ENCODE measurements at regions not wholly inside any gene's neighbourhood (a gene's known extent, or its start where the extent isn't known, plus 50 kb on each side); places are given as distances from the start of the nearest gene placed in this dataset.

DNA sequence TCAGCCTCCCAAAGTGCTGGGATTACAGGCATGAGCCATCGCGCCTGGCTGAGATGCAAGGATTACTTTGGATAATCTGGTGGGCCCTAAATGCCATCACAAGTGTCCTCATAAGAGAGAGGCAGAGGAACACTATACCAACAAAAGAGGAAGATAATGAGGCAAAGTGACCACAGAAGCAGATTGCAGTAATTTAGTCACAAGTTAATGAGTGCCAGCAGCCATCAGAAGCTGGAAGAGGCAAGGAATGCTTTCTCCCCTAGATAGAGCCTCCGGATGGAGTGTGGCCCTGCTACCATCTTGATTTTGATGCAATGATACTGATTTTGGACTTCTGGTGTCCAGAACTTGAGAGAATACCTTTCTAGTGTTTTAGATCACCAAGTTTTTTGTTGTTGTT lies 122.3 kb downstream of the SPATA31D1 start:
- in situ Hi-C loops (cut with MboI; ENCODE audit: low pct_unique_long_range_greater_than_20kb, low sequenced_read_pairs, unreplicated experiment): no loop called here
- TF ChIP-seq, protein P1, sequence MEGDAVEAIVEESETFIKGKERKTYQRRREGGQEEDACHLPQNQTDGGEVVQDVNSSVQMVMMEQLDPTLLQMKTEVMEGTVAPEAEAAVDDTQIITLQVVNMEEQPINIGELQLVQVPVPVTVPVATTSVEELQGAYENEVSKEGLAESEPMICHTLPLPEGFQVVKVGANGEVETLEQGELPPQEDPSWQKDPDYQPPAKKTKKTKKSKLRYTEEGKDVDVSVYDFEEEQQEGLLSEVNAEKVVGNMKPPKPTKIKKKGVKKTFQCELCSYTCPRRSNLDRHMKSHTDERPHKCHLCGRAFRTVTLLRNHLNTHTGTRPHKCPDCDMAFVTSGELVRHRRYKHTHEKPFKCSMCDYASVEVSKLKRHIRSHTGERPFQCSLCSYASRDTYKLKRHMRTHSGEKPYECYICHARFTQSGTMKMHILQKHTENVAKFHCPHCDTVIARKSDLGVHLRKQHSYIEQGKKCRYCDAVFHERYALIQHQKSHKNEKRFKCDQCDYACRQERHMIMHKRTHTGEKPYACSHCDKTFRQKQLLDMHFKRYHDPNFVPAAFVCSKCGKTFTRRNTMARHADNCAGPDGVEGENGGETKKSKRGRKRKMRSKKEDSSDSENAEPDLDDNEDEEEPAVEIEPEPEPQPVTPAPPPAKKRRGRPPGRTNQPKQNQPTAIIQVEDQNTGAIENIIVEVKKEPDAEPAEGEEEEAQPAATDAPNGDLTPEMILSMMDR (IDR thresholded peaks at IDR 0.05; ENCODE audit: extremely low read depth, insufficient read depth, missing control alignments): no peak
- no peak for DNase-seq (ENCODE audit: low spot score)

DNA sequence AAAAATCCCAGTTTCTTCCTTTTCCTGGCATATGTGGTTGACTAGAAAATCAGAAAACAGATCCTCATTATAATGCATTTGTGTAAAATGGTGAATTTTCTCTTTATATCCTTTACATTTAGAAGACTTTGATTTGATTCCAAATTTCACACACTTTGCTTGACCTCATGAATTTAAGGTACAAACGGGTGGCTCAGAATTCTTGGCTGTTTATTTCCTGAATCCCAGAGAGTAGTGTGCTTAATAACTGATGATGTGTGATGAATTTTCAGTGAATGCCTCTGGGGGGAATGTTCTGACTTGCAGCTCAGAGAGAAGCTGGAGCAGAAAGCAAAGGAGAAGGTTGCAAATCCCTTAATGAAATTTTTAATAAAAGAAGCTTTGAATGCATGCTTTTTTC lies 126.8 kb downstream of the SPATA31D1 start:
- no peak for DNase-seq (ENCODE audit: low spot score)
- in situ Hi-C loops (cut with MboI; ENCODE audit: low pct_unique_long_range_greater_than_20kb, low sequenced_read_pairs, unreplicated experiment): no loop called here
- TF ChIP-seq, protein P1 (IDR thresholded peaks at IDR 0.05; ENCODE audit: extremely low read depth, insufficient read depth, missing control alignments): no peak

DNA sequence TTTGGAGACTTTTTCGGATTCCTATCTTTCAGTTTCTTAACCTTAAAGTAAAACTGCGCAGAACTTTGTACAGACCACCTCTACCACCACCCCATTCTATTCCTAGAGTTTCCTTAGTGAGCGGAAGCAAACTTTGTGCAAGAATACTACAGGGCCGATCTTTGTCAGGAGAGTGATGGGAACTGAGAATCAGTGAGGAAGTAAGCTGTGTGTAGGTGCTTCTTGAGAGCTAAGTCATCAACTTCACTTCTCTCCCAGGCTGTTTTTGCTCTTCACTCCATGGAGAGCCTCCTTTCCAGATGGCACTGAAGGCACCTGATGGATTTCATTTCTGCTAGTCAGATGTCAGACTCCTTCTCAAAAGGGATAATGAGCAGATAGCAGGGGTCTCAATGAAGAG lies 127.3 kb downstream of the SPATA31D1 start:
- TF ChIP-seq, protein P1 (IDR thresholded peaks at IDR 0.05; ENCODE audit: extremely low read depth, insufficient read depth, missing control alignments): no peak
- in situ Hi-C loops (cut with MboI; ENCODE audit: low pct_unique_long_range_greater_than_20kb, low sequenced_read_pairs, unreplicated experiment): no loop called here
- DNase-seq (ENCODE audit: low spot score): no peak

DNA sequence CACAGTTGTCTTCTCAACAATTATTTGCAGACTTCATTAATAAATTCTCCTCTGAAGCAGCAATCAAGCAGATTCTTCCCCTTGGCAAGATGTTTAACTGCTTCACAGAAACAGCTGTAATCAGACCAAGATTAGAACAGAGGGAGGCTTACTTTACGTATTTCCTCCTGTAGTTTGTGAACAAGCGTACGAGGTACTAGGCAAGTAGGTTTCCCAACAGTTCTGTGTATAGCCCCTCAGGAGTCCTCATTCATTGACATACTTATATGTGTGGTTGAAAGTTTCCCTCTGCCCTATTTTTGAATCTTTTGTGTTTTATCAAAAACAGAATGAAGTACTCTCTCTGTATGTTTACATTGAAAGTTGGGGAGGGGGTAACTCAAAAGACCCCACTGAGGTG lies 128.0 kb downstream of the SPATA31D1 start:
- in situ Hi-C loops (cut with MboI; ENCODE audit: low pct_unique_long_range_greater_than_20kb, low sequenced_read_pairs, unreplicated experiment): no loop called here
- TF ChIP-seq, protein P1 (IDR thresholded peaks at IDR 0.05; ENCODE audit: extremely low read depth, insufficient read depth, missing control alignments): no peak
- DNase-seq (ENCODE audit: low spot score): no peak

DNA sequence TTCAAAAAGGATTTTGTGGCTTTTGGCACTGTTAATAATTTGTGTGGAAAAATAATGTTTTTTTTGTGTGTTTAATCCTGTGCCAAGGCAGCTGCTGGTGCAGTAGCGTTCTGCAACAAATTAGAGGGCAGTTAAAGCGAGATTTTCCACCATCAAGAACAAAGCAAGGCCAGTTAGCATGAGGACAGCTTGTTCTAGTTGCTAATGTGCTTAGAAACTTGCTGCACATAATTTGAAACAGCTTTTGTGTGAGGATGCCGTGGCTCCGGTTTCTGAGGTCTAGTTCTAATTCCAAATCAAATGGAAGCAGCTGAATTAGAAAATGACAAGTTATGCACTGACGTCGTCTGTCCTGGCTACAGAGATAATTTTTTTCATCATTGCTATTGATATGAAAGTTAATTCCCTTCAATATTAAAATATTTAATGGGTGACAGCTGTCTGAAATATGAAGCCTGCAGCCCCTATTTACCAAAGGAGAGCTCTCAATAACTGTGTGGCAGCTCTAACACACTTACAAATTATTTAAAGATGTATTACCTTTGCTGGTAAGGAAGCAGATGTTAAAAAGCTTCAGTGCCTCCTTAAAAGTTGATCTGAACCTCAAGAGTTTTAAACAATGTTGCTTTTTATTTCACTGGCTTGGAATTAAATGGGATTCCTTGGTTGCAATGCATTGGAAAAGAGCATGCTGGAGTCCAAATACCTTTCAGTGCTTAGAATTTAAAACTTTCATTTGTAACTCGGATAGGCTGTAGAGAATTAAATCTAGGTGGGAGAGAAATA lies 128.6 kb downstream of the SPATA31D1 start:
- TF ChIP-seq, protein P1 (IDR thresholded peaks at IDR 0.05; ENCODE audit: extremely low read depth, insufficient read depth, missing control alignments): no peak
- DNase-seq (ENCODE audit: low spot score): no peak
- in situ Hi-C loops (cut with MboI; ENCODE audit: low pct_unique_long_range_greater_than_20kb, low sequenced_read_pairs, unreplicated experiment): no loop called here

DNA sequence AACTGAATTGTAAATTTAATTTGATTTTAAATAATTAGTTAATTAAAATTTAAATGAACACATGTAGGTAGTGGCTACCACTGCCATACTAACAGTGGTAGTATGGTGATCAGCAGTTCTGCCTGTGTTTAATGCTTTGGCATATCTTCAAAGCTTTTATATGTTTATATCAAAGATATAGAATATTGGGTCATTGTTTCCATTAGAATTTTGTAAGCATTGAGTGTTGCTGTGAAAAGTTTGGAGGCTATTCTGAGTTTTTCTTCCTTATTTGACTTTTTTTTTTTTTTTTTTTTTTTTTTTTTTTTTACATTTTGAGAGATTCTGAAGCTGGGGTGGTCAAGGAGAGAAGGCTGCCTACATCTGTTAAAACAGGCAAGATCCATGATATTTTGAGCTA lies 134.2 kb downstream of the SPATA31D1 start:
- no peak for DNase-seq (ENCODE audit: low spot score)
- in situ Hi-C loops (cut with MboI; ENCODE audit: low pct_unique_long_range_greater_than_20kb, low sequenced_read_pairs, unreplicated experiment): no loop called here
- TF ChIP-seq, protein P1 (IDR thresholded peaks at IDR 0.05; ENCODE audit: extremely low read depth, insufficient read depth, missing control alignments): no peak

Data from GM13977 (cell line).